Stimulated activated effector memory CD8-positive, alpha-beta T cell treated with anti-CD3 and anti-CD28 coated beads, Interleukin-12 subunit alpha, Interleukin-12 subunit beta, amount 100 ng/mL, for 72 hours (primary cell): ENCODE measurements at regions not wholly inside any gene's neighbourhood (a gene's known extent, or its start where the extent isn't known, plus 50 kb on each side); places are given as distances from the start of the nearest gene placed in this dataset.
"Not testable (repeated sequence)": the region's sequence is repeated elsewhere in the genome, so short reads cannot be mapped to it uniquely, and the experiment has no call there.

Experiments
- ATAC-seq: fragments of 150-1000 bp; cut with Tn5 transposase; 2 replicates; pipeline ENCODE4 v1.10.0; 2021
- DNase-seq, 2 donors: peaks; one replicate each; pipeline ENCODE4 v3.0.0; 2021 to 2022; ENCODE audit warnings: low spot score in 2 of 2
- H3K27ac Mint-ChIP-seq: one replicate; pipeline ENCODE4 v1.8.0; 2022; ENCODE audit warnings: mild to moderate bottlenecking, mixed read lengths
- H3K36me3 Mint-ChIP-seq: one replicate; pipeline ENCODE4 v1.8.0; 2022; ENCODE audit warnings: mild to moderate bottlenecking, mixed read lengths
- H3K4me1 Mint-ChIP-seq: one replicate; pipeline ENCODE4 v1.8.0; 2022; ENCODE audit warnings: mixed read lengths
- H3K4me3 Mint-ChIP-seq: one replicate; pipeline ENCODE4 v1.8.0; 2022; ENCODE audit warnings: mild to moderate bottlenecking, mixed read lengths
- H3K9me3 Mint-ChIP-seq: one replicate; pipeline ENCODE4 v1.8.0; 2022; ENCODE audit warnings: mixed read lengths

- Mint-ChIP-seq H3K9me3 (no peaks in the 10 kb centered on the region), H3K27ac (no peak overlapping the region), H3K36me3 (no peaks in the 10 kb centered on the region), H3K4me1 (no peaks in the 10 kb centered on the region), H3K4me3 (no peak overlapping the region)
- DNase-seq (no peak), ATAC-seq (no peak)
Measured at GRCh38 chr7:15016766-15017165, 114.2 kb upstream of the DGKB start.

DNA sequence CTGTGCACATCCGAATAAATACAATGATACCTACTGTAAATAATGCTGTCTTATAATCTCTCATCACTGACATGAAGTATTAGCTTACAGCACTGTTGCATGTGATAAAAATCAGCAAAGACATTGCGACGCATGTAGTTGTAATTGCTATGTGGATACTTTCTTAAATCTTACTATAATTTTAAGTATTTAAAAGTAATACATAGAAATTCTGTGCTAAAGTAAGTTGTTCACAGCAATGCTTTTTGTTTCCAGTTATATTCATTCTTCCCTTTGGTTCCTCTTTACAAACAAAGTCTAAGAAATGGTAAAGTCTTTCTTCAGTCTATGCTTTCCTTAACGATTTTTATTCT, 113.7 kb upstream of the DGKB start:
- H3K4me1 Mint-ChIP-seq = no peaks in the 10 kb centered on the region
- no peak for DNase-seq
- no peaks in the 10 kb centered on the region for H3K9me3 Mint-ChIP-seq

DNA sequence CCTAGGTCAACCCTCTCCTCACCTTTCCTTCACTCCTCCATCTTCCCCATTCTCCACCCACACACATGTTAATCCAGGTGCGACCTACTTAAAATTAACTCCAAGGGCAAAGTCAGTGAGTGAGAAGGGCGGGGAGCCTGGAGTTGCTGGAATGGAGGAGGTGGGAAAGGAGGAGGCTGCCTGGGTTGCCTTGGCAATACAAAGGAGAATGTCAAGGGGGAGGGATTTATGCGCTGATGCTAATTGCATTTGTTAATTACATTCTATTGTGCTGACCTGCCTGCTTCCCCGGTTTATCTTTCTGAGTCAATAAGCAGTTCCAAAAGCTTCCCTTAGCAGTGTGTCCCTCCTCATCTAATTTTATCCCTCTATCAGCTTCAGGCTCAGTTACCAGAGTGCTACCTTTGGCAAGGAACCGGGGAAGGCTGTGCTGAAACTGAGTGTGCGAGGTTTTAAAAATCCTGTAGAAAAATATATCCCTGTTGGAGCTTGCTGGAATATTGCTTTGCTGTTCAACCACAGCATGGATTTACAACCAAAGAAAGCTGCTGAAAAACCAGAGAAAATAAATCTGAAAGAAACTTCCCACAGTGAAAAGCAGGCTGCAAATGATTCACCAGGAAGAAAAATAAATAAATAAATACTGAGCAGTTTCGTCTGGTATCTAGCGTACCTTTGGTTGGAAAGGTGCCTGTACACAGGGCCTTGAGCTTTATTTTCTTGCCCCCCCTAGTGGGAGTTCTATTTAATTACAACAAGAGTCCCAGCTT, 113.2 kb upstream of the DGKB start:
- no peaks in the 10 kb centered on the region for H3K4me1 Mint-ChIP-seq
- DNase-seq = no peak
- H3K27ac Mint-ChIP-seq = no peak overlapping the region
- no peaks in the 10 kb centered on the region for H3K9me3 Mint-ChIP-seq
- no peaks in the 10 kb centered on the region for H3K36me3 Mint-ChIP-seq
- peak; percentile 63 for ATAC-seq
- H3K4me3 Mint-ChIP-seq = no peak overlapping the region

More for the DNA sequence above, 113.7 kb upstream of the DGKB start:
- no peak for ATAC-seq
- Mint-ChIP-seq H3K27ac (no peak overlapping the region), H3K4me3 (no peak overlapping the region), H3K36me3 (no peaks in the 10 kb centered on the region)

- H3K27ac Mint-ChIP-seq = no peak overlapping the region
- no peaks in the 10 kb centered on the region for H3K36me3 Mint-ChIP-seq
- DNase-seq = no peak
- no peaks in the 10 kb centered on the region for H3K4me1 Mint-ChIP-seq
- no peak overlapping the region for H3K4me3 Mint-ChIP-seq
- no peak for ATAC-seq
- H3K9me3 Mint-ChIP-seq = no peaks in the 10 kb centered on the region
Measured at GRCh38 chr7:15012135-15012534, 109.6 kb upstream of the DGKB start.

- H3K9me3 Mint-ChIP-seq = no peaks in the 10 kb centered on the region
- no peaks in the 10 kb centered on the region for H3K36me3 Mint-ChIP-seq
- H3K27ac Mint-ChIP-seq = no peak overlapping the region
- no peak overlapping the region for H3K4me3 Mint-ChIP-seq
- ATAC-seq = no peak
- H3K4me1 Mint-ChIP-seq = no peaks in the 10 kb centered on the region
- no peak for DNase-seq
Measured at GRCh38 chr7:15011289-15011688, 108.7 kb upstream of the DGKB start.

DNA sequence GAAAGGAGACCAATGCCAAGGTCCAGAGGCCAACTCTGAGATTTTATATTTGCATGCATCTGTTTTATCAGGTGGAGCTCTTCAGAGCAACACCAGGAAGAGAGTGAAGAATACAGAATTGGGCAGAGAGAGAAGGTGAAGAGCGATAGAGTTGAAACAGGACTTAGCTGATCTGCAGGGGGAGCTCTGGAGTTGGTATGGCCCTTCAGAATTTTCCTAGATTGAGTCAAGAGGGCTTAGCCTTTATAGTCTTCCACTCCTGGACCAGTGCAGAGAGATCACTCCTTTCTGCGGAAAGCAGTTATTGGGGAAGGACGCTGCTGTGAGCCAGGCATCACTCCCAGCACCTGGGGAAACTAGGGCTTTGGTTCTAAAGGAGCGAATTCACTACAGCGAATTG, 105.0 kb upstream of the DGKB start:
- Mint-ChIP-seq H3K36me3 (no peaks in the 10 kb centered on the region), H3K9me3 (peaks cover 3% of the 10 kb centered on the region), H3K4me1 (no peaks in the 10 kb centered on the region), H3K27ac (no peak overlapping the region), H3K4me3 (no peak overlapping the region)
- no peak for DNase-seq
- no peak for ATAC-seq

DNA sequence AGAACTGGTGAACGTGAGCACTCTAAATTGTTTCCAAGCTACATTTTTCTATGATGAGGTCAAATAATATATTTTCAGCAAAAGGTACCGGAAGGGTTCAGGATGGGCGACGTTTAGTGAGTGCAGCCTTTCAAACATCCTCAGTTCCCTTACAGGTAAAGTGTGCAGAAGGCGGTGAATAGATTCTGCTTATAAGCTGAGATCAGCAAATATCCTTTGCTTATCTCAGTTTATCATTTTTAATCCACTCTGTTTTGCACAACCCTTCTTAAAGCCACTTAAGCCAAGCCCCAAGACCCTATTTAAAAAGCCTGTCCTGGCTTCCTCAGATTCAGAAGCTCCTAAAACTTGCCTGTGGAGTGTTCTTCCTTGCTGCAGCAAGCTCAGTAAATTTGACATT, 103.1 kb upstream of the DGKB start:
- H3K4me1 Mint-ChIP-seq = no peaks in the 10 kb centered on the region
- H3K36me3 Mint-ChIP-seq = no peaks in the 10 kb centered on the region
- ATAC-seq (no peak), DNase-seq (no peak)
- no peak overlapping the region for H3K27ac Mint-ChIP-seq
- peaks cover 3% of the 10 kb centered on the region for H3K9me3 Mint-ChIP-seq
- H3K4me3 Mint-ChIP-seq = no peak overlapping the region

GRCh38 chr7:15000157-15000556, 97.6 kb upstream of the DGKB start:
- no peak overlapping the region for H3K27ac Mint-ChIP-seq
- H3K4me3 Mint-ChIP-seq = no peak overlapping the region
- peaks cover 3% of the 10 kb centered on the region for H3K9me3 Mint-ChIP-seq
- no peaks in the 10 kb centered on the region for H3K36me3 Mint-ChIP-seq
- DNase-seq (no peak), ATAC-seq (no peak)
- no peaks in the 10 kb centered on the region for H3K4me1 Mint-ChIP-seq

GRCh38 chr7:14999331-14999730, 96.8 kb upstream of the DGKB start:
- no peak overlapping the region for H3K4me3 Mint-ChIP-seq
- H3K27ac Mint-ChIP-seq = no peak overlapping the region
- ATAC-seq = no peak

GRCh38 chr7:14995774-14996173, 93.2 kb upstream of the DGKB start:
- DNase-seq (no peak), ATAC-seq (no peak)
- H3K27ac Mint-ChIP-seq = no peak overlapping the region
- no peaks in the 10 kb centered on the region for H3K4me1 Mint-ChIP-seq
- no peak overlapping the region for H3K4me3 Mint-ChIP-seq
- H3K9me3 Mint-ChIP-seq = peaks cover 3% of the 10 kb centered on the region
- no peaks in the 10 kb centered on the region for H3K36me3 Mint-ChIP-seq

More at GRCh38 chr7:14999331-14999730, 96.8 kb upstream of the DGKB start:
- Mint-ChIP-seq H3K4me1 (no peaks in the 10 kb centered on the region), H3K9me3 (peaks cover 3% of the 10 kb centered on the region), H3K36me3 (no peaks in the 10 kb centered on the region)
- DNase-seq = no peak

DNA sequence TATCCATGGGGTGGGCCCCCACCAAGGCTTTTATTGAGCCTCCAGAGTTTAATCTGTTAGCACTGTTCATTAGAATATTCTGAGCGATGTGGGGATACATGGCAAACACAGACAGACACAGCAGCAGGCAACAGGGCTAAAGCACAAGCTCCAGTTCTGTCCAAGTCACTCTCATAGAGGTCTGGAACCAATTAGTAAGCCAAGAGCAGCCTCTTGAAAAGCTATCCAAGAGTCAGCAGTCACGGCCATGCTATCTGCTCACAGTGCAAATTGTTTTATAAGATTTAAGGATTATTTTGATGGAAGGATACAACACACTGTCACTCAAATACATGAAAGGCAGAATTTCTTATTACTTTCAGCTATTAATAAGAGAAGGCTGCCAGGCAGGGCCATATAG, 86.4 kb upstream of the DGKB start:
- H3K36me3 Mint-ChIP-seq = no peaks in the 10 kb centered on the region
- no peak overlapping the region for H3K4me3 Mint-ChIP-seq
- ATAC-seq (no peak), DNase-seq (no peak)
- no peak overlapping the region for H3K27ac Mint-ChIP-seq
- peaks cover 3% of the 10 kb centered on the region for H3K9me3 Mint-ChIP-seq
- no peaks in the 10 kb centered on the region for H3K4me1 Mint-ChIP-seq

DNA sequence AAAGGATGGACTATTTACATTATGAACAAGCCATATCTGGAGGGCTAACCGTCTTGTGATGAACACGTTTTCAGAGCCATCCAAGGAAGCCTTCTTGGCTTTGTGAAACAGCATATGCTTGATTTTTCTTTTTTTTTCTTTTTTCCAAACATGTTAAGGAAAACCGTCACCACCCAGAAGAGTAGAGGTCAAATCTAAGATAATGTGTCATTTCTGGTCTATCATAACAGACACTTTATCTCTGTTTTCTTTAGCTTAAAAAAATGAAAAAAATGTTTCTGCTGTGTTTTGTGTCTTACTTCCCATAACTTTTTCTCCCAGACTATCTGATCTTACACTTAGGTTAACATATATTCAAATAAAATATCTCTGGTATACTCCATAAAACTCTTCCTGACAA, 76.1 kb upstream of the DGKB start:
- Mint-ChIP-seq H3K4me1 (no peaks in the 10 kb centered on the region), H3K27ac (no peak overlapping the region), H3K36me3 (no peaks in the 10 kb centered on the region), H3K4me3 (no peak overlapping the region), H3K9me3 (peaks cover 10% of the 10 kb centered on the region)
- no peak for ATAC-seq
- DNase-seq = no peak

DNA sequence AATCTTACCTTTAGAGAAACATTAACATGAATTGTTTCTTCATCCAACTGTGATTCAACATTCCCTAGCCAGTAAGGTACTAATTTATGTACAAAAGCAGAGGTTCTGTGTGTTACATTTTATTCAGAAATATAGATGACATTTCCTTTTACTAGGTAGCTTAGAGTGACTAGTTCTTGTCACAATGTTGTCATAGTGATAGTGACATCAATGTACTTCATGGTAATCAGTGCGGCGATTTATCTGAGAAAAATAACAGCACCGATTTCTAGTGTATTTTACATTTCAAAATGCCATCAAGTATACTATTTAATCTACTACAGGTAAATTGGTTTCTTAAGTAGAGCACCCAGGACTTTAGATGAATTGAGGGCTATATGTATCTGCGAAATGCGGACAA, 72.1 kb upstream of the DGKB start:
- DNase-seq (no peak), ATAC-seq (no peak)
- H3K36me3 Mint-ChIP-seq = no peaks in the 10 kb centered on the region
- H3K4me3 Mint-ChIP-seq = no peak overlapping the region
- H3K9me3 Mint-ChIP-seq = no peaks in the 10 kb centered on the region
- no peaks in the 10 kb centered on the region for H3K4me1 Mint-ChIP-seq
- no peak overlapping the region for H3K27ac Mint-ChIP-seq

GRCh38 chr7:14973712-14974428, 71.3 kb upstream of the DGKB start:
- H3K36me3 Mint-ChIP-seq = no peaks in the 10 kb centered on the region
- H3K27ac Mint-ChIP-seq = no peak overlapping the region
- ATAC-seq = no peak
- H3K4me3 Mint-ChIP-seq = no peak overlapping the region
- DNase-seq = no peak
- no peaks in the 10 kb centered on the region for H3K9me3 Mint-ChIP-seq
- no peaks in the 10 kb centered on the region for H3K4me1 Mint-ChIP-seq

GRCh38 chr7:14971678-14972077, 69.1 kb upstream of the DGKB start:
- ATAC-seq, H3K4me1 Mint-ChIP-seq, H3K27ac Mint-ChIP-seq, DNase-seq, H3K9me3 Mint-ChIP-seq, H3K4me3 Mint-ChIP-seq, H3K36me3 Mint-ChIP-seq: not testable (repeated sequence)

- not testable (repeated sequence) for ATAC-seq, H3K36me3 Mint-ChIP-seq, DNase-seq, H3K27ac Mint-ChIP-seq, H3K9me3 Mint-ChIP-seq, H3K4me1 Mint-ChIP-seq, H3K4me3 Mint-ChIP-seq
Measured at GRCh38 chr7:14967376-14967775, 64.8 kb upstream of the DGKB start.
